HFF-Myc (cell line): ENCODE measurements at regions not wholly inside any gene's neighbourhood (a gene's known extent, or its start where the extent isn't known, plus 50 kb on each side); places are given as distances from the start of the nearest gene placed in this dataset.

Experiments
- DNase-seq: peaks from one replicate; pipeline ENCODE4 v3.0.0-alpha.2; 2011; ENCODE audit warnings: low read depth; ENCODE audit errors: extremely low read depth
- H3K4me3 ChIP-seq: replicated peaks from 2 replicates; pipeline ENCODE4 v1.5.1; 2011; ENCODE audit warnings: low read depth, mild to moderate bottlenecking, control low read depth, low read length
- CTCF ChIP-seq: IDR thresholded peaks from 2 replicates; pipeline ENCODE4 v1.5.1; 2012; ENCODE audit warnings: mild to moderate bottlenecking, low read depth, low read length, control low read depth; ENCODE audit errors: missing control alignments

DNA sequence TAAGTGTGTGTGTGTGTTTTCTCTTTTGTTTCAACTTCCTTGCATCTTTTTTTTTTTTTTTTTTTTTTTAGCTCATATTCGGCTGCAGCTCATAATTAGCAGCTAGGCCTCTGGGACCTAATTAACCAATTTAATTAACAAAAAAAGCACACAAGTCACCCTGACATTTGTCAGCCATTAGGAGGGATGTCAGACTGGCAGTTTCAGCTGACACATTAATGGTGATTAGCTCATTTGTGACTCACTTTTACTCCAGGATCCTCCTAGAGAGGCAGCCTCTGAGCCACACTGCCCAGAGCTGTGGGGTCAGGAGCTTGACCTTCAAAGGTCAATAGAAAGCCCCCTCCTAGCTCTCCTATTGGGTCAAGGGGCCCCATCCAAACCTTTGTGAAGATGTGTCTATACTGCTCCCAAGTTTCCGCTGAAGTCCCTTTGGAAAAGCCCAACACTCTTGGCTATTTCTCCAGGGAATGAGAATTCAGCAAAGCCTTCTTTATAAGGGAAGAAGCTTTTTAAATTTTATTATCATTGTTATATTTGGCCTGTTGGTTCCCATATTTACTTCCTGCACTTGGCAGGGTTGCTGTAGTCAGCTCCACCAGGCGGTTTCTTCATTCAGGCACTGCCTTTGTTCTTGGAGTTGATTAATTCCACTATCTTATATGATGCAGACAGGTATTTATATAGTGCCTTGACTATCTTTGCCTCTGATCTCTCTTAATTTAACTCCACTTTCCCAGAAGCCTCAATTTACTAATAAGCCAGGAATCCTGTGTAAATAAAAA is 109.5 kb upstream of the HABP2 start:
- H3K4me3 ChIP-seq = no peak overlapping the region
- no peak for TF ChIP-seq CTCF
- DNase-seq = no peak

- DNase-seq = no peak
- TF ChIP-seq CTCF = no peak
- no peak overlapping the region for H3K4me3 ChIP-seq
Observed at GRCh38 chr10:113444766-113445365, 108.0 kb upstream of the HABP2 start.

GRCh38 chr10:113445736-113446135 is 107.1 kb upstream of the HABP2 start:
- TF ChIP-seq CTCF = no peak
- no peak overlapping the region for H3K4me3 ChIP-seq
- no peak for DNase-seq

DNA sequence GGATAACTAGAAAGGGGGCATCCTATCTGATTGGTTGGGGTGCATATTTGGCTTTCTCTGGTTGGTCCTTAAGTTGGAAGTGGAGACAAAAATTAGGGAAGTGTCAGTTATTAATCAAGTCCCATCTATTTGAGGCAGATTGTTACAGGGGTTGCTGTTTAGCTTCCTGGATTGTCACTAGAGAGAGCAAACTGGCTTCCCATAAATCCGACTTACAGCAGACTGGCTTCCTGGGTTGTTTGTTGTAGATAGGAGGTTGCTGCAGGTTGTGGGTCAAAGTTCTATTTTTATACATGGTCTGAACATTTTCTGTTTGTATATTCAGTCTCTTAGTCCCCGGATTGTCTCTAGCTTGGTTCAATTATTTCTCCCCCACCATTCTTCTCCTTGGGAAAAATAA is 106.1 kb upstream of the HABP2 start:
- TF ChIP-seq CTCF = no peak
- H3K4me3 ChIP-seq = no peak overlapping the region
- DNase-seq = no peak

DNA sequence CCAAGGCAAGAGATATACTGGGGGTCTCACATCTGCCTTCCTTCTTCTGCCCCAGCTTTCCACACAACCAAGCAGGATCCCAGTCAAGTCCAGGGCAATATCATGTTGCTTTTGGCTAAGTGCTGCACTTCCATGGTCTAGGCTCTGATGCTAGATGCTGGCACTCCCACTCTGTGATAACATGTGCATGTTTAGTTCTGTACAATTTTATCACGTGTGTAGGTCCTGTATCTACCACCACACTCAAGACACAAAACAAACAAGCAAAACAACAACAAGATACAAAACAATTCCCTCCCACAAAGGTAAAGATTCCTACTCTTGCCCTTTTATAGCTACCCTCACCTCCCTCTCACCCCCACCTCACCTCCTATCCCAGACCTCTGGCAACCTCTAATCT is 105.6 kb upstream of the HABP2 start:
- no peak for TF ChIP-seq CTCF
- no peak overlapping the region for H3K4me3 ChIP-seq
- DNase-seq = no peak

DNA sequence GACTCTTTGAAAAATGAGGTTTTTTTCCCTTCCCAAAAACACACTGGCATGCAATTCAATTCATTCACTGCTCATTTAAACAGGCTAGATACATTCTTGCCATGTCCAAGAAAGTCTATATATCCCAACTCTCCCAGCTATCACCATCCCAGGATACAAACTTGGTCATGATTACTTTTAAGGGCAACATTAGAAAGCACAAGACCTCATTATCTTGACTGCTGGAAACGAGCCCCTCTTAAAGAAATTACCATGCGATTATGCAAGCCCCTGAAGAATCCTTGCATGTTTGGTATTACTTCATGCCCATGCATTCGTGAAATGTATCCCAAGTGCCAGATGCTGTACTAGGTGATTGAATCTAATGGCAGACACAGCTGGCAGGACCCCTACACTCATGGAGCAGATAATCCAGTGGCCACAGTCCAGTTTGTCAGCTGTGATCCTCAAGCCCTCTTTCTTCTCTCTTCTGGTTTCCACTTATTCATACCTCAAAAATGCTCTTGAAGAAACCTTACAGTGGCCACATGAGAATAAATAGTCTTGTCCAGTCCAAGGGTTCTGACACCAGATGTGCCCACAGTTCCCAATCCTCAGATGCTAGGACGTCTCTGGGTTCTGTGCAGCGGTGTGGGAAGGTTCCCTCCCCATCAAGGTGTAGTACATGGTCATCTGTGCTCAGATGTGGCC is 103.7 kb upstream of the HABP2 start:
- H3K4me3 ChIP-seq = no peak overlapping the region
- no peak for TF ChIP-seq CTCF
- DNase-seq = no peak
